SU-DHL-6 (cell line): ENCODE measurements at regions not wholly inside any gene's neighbourhood (a gene's known extent, or its start where the extent isn't known, plus 50 kb on each side); places are given as distances from the start of the nearest gene placed in this dataset.

Experiments used
- CTCF ChIP-seq: fragments of 200-600 bp; sonication (generic); IDR thresholded peaks from one replicate; pipeline ENCODE4 v1.5.1; 2017; ENCODE audit warnings: antibody characterized with exemption, mild to moderate bottlenecking, low read length, moderate library complexity; ENCODE audit not compliant: insufficient read depth, poor library complexity, severe bottlenecking
- EZH2phosphoT487 ChIP-seq: fragments of 200-600 bp; sonication (generic), shearing (Covaris generic); conservative IDR thresholded peaks from 2 replicates; pipeline ENCODE4 v1.6.1; 2018; ENCODE audit warnings: mild to moderate bottlenecking, antibody characterized with exemption, low read length, moderate library complexity, mixed read lengths

- TF ChIP-seq CTCF (no peak), EZH2phosphoT487 (no peak)
Observed at GRCh38 chr1:29669158-29669871, 433.0 kb downstream of the PTPRU start.
